Transverse colon (tissue), 4 donors: ENCODE measurements at regions not wholly inside any gene's neighbourhood (a gene's known extent, or its start where the extent isn't known, plus 50 kb on each side); places are given as distances from the start of the nearest gene placed in this dataset.

Source experiments
- EP300 ChIP-seq: sonication (generic); formaldehyde crosslinking; IDR thresholded peaks from one replicate; pipeline ENCODE4 v1.6.1; 2017; ENCODE audit warnings: antibody characterized with exemption, low read depth
- POLR2A ChIP-seq: fragments of 450-650 bp; IDR thresholded peaks from one replicate; pipeline ENCODE4 v1.6.1; 2016; ENCODE audit warnings: antibody characterized with exemption, mild to moderate bottlenecking, moderate library complexity
- POLR2AphosphoS5 ChIP-seq, 3 donors: sonication (generic); formaldehyde crosslinking; IDR thresholded peaks; one replicate each; pipeline ENCODE4 v1.6.1; 2016; ENCODE audit warnings: antibody characterized with exemption in 3 of 3
- TF ChIP-seq, protein P1 (sequence below), 5 experiments: fragments of 200-600 bp in 3 of 5; fragments of 450-650 bp in 2 of 5; sonication (generic) in 3 of 5; IDR thresholded peaks; 1 replicate in 2 of 5; 2 replicates in 3 of 5; pipeline ENCODE4 v1.5.1; 2016 to 2017; ENCODE audit warnings: antibody characterized with exemption in 5 of 5, inconsistent platforms in 3 of 5, mild to moderate bottlenecking in 2 of 5, moderate library complexity in 1 of 5

DNA sequence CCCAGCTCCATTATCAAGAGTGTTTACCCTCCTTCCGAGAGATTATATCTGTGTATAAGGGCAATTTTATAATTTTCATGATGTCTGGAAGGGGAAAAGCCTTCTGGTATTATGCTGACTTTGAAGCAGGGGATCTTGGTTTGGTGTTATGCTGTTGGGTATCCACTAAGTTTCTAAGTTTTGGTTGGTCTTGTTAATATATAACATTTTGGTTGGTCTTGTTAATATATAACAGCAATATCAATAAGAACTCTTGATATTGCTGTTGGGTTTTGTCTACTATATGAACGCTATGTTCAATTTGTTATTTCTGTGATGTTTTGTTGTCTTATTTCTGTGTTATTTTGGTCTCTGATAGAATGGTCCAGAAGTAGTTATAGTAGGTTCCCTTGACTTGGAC is 349.2 kb upstream of the LRFN5 start:
- TF ChIP-seq POLR2A (no peak), POLR2AphosphoS5 (IDR thresholded peaks at IDR 0.05) (no peak), EP300 (no peak)
- TF ChIP-seq, protein P1, sequence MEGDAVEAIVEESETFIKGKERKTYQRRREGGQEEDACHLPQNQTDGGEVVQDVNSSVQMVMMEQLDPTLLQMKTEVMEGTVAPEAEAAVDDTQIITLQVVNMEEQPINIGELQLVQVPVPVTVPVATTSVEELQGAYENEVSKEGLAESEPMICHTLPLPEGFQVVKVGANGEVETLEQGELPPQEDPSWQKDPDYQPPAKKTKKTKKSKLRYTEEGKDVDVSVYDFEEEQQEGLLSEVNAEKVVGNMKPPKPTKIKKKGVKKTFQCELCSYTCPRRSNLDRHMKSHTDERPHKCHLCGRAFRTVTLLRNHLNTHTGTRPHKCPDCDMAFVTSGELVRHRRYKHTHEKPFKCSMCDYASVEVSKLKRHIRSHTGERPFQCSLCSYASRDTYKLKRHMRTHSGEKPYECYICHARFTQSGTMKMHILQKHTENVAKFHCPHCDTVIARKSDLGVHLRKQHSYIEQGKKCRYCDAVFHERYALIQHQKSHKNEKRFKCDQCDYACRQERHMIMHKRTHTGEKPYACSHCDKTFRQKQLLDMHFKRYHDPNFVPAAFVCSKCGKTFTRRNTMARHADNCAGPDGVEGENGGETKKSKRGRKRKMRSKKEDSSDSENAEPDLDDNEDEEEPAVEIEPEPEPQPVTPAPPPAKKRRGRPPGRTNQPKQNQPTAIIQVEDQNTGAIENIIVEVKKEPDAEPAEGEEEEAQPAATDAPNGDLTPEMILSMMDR (IDR thresholded peaks at IDR 0.05): no peak
